VCaP (cell line): ENCODE measurements at regions not wholly inside any gene's neighbourhood (a gene's known extent, or its start where the extent isn't known, plus 50 kb on each side); places are given as distances from the start of the nearest gene placed in this dataset.

ENCODE experiments used
- H3K27ac ChIP-seq: fragments of 450-650 bp; 2 replicates; pipeline ENCODE4 v1.5.1; 2017
- TF ChIP-seq, protein P1 (sequence below): fragments of 450-650 bp; conservative IDR thresholded peaks from 2 replicates; pipeline ENCODE4 v1.5.1; 2017; ENCODE audit warnings: mild to moderate bottlenecking, moderate library complexity

DNA sequence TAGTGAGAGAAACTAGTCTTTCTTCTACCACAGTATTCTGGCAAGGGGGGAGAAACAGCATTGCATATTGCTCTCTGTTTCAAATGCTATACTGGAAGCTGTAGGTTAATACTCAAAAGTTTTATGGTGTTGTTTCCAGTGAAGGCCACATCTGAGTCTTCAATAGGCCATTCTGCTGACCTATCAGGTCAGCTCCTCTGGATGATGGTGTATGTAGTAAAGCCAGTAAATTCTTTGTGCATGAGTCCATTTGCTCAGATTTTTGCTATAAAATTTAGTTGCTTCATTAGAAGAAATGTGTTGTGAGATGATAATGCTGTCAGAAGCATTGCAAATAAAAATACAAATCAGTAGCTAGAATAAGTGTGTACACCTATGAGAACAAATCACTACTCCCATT, 64.9 kb upstream of the RBMS3 start:
- H3K27ac ChIP-seq, result no peak overlapping the region
- TF ChIP-seq, protein P1, sequence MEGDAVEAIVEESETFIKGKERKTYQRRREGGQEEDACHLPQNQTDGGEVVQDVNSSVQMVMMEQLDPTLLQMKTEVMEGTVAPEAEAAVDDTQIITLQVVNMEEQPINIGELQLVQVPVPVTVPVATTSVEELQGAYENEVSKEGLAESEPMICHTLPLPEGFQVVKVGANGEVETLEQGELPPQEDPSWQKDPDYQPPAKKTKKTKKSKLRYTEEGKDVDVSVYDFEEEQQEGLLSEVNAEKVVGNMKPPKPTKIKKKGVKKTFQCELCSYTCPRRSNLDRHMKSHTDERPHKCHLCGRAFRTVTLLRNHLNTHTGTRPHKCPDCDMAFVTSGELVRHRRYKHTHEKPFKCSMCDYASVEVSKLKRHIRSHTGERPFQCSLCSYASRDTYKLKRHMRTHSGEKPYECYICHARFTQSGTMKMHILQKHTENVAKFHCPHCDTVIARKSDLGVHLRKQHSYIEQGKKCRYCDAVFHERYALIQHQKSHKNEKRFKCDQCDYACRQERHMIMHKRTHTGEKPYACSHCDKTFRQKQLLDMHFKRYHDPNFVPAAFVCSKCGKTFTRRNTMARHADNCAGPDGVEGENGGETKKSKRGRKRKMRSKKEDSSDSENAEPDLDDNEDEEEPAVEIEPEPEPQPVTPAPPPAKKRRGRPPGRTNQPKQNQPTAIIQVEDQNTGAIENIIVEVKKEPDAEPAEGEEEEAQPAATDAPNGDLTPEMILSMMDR, result no peak

DNA sequence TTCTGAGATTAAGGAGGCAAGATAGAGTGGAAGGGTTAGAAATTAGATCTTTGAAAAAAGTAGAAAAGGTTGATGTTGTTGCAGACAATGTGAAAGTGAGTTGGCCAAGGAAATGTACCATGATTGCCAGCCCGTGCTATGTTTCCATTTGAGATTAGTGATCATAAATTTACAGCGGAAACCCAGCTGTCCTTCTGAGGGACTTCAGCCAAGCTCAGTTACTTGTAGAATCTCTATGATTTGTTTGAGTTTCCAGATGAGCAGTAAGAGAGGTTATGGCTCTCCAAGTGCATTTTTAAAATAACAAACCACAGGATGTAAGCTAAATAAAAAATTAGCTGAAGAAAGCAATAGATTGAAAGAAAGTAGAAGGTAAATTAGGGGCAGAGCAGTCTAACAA, 54.2 kb upstream of the RBMS3 start:
- H3K27ac ChIP-seq, result peak overlapping the region; percentile 78
- TF ChIP-seq, protein P1, result no peak

DNA sequence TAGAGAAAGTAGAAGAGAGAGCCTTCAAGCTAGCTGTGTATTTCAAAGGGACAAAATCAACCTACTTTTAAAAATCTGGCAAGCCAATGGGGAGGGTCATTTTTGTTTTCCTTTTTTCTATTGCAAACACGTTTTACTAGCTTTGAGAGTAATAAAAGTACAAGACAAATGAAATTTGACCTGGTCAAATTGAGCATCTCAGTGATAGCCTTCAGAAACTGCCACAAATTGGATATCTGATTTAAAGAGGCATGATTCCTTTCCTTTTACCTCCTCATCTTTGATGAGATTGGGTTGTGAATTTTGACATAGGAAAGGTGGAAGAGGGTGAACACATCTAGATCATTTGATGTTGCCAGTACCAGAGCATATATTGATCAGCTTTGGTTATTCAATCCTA, 53.6 kb upstream of the RBMS3 start:
- H3K27ac ChIP-seq, result peak overlapping the region; percentile 78
- TF ChIP-seq, protein P1, result no peak
